ENCODE measurements at regions not wholly inside any gene's neighbourhood (a gene's known extent, or its start where the extent isn't known, plus 50 kb on each side); places are given as distances from the start of the nearest gene placed in this dataset.

DNA sequence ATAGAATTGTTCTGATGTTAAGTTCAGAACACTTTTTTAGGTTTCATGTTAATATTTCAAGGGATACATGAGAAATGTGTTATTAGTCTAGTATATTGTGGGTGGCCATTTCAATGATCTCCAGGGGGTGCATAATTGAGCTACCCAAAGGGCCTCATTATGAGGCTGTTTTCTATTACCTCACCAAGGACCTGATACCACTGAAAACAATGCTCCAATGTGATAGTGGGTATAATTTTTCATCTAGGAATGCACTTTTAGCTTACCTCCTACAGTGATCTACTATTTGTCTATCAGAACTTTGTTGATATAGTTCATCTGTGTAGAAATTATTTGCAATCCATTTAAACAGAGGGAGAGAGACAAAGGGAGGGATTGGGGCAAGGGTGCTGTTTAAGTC is 106.8 kb upstream of the HS3ST5 start:
- Histone ChIP-seq H3K4me3 (ENCODE audit: low read length in 2 of 2) (no peak overlapping the region), H3K9me3 (ENCODE audit: control insufficient read depth in 2 of 2, insufficient read depth in 1 of 2, low read length in 1 of 2) (no peaks in the 10 kb centered on the region), H3K27me3 (ENCODE audit: control insufficient read depth in 2 of 2, insufficient read depth in 1 of 2, low read length in 1 of 2) (no peaks in the 10 kb centered on the region), H3K36me3 (ENCODE audit: control insufficient read depth in 2 of 2, insufficient read depth in 2 of 2, low read length in 1 of 2) (no peaks in the 10 kb centered on the region), H3K27ac (ENCODE audit: low read depth in 1 of 2, low read length in 1 of 2) (no peak overlapping the region), H3K4me1 (ENCODE audit: control insufficient read depth in 2 of 2, insufficient read depth in 2 of 2, low read length in 2 of 2) (no peaks in the 10 kb centered on the region)
- no peak for DNase-seq (ENCODE audit: low read depth in 6 of 9, low spot score in 9 of 9)

GRCh38 chr6:114446342-114446741 is 103.5 kb upstream of the HS3ST5 start:
- Histone ChIP-seq H3K36me3 (ENCODE audit: control insufficient read depth in 2 of 2, insufficient read depth in 2 of 2, low read length in 1 of 2) (no peaks in the 10 kb centered on the region), H3K27me3 (ENCODE audit: control insufficient read depth in 2 of 2, insufficient read depth in 1 of 2, low read length in 1 of 2) (no peaks in the 10 kb centered on the region), H3K4me3 (ENCODE audit: low read length in 2 of 2) (no peak overlapping the region), H3K9me3 (ENCODE audit: control insufficient read depth in 2 of 2, insufficient read depth in 1 of 2, low read length in 1 of 2) (no peaks in the 10 kb centered on the region), H3K27ac (ENCODE audit: low read depth in 1 of 2, low read length in 1 of 2) (no peak overlapping the region), H3K4me1 (ENCODE audit: control insufficient read depth in 2 of 2, insufficient read depth in 2 of 2, low read length in 2 of 2) (no peaks in the 10 kb centered on the region)
- 75% methylated on average over 2 of the region's 2 CpGs for WGBS
- no peak for DNase-seq (ENCODE audit: low read depth in 6 of 9, low spot score in 9 of 9)

DNA sequence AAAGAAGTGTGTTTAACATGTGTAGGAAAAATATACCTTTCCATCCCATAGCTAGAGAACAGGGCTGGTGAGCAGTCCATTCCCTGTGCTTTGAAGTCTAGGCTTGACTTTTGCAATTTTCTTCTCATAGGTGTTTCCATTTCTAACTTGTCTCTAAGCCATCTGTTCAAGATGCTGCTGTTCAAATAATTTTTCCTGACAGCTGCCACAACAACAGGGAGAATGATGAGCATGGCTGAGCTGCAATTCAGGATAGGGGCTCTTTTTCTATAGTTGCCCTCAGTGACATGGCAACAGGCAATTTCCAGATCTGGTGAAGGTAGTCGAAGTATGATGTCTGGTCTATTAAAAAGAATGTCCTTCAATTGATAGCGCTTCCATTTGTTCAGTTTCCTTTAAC is 103.0 kb upstream of the HS3ST5 start:
- WGBS: 91% methylated on average over 2 of the region's 2 CpGs
- Histone ChIP-seq H3K4me3 (ENCODE audit: low read length in 2 of 2) (no peak overlapping the region), H3K9me3 (ENCODE audit: control insufficient read depth in 2 of 2, insufficient read depth in 1 of 2, low read length in 1 of 2) (no peaks in the 10 kb centered on the region), H3K36me3 (ENCODE audit: control insufficient read depth in 2 of 2, insufficient read depth in 2 of 2, low read length in 1 of 2) (no peaks in the 10 kb centered on the region), H3K27me3 (ENCODE audit: control insufficient read depth in 2 of 2, insufficient read depth in 1 of 2, low read length in 1 of 2) (no peaks in the 10 kb centered on the region), H3K4me1 (ENCODE audit: control insufficient read depth in 2 of 2, insufficient read depth in 2 of 2, low read length in 2 of 2) (no peaks in the 10 kb centered on the region), H3K27ac (ENCODE audit: low read depth in 1 of 2, low read length in 1 of 2) (no peak overlapping the region)
- no peak for DNase-seq (ENCODE audit: low read depth in 6 of 9, low spot score in 9 of 9)

DNA sequence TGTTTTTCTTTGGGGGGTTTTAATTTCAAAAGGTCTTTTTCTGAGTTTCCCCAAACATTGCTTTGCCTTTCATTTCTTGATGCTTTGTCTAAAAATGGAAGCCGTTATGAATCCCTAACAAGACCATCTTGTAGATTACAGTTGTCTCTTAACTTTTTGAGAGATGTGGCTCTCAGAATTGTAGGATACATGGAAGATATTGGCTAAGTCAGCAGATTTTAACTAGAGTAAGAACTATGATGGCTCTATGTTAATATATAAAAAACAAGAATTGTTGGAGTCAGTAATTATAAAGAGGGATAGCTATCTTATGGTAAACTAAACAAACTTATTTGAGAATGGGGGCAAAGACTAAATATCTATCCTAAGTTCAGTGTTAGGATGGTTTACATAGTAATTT is 96.6 kb upstream of the HS3ST5 start:
- H3K27ac ChIP-seq (ENCODE audit: low read depth in 1 of 2, low read length in 1 of 2): no peak overlapping the region
- no peak for DNase-seq (ENCODE audit: low read depth in 6 of 9, low spot score in 9 of 9)
- H3K9me3 ChIP-seq (ENCODE audit: control insufficient read depth in 2 of 2, insufficient read depth in 1 of 2, low read length in 1 of 2): no peaks in the 10 kb centered on the region
- H3K36me3 ChIP-seq (ENCODE audit: control insufficient read depth in 2 of 2, insufficient read depth in 2 of 2, low read length in 1 of 2): no peaks in the 10 kb centered on the region
- H3K4me1 ChIP-seq (ENCODE audit: control insufficient read depth in 2 of 2, insufficient read depth in 2 of 2, low read length in 2 of 2): no peaks in the 10 kb centered on the region
- no peaks in the 10 kb centered on the region for H3K27me3 ChIP-seq (ENCODE audit: control insufficient read depth in 2 of 2, insufficient read depth in 1 of 2, low read length in 1 of 2)
- H3K4me3 ChIP-seq (ENCODE audit: low read length in 2 of 2): no peak overlapping the region
- 95% methylated on average over 1 of the region's 1 CpG for WGBS

GRCh38 chr6:114437235-114437634 is 94.4 kb upstream of the HS3ST5 start:
- Histone ChIP-seq H3K36me3 (ENCODE audit: control insufficient read depth in 2 of 2, insufficient read depth in 2 of 2, low read length in 1 of 2) (no peaks in the 10 kb centered on the region), H3K9me3 (ENCODE audit: control insufficient read depth in 2 of 2, insufficient read depth in 1 of 2, low read length in 1 of 2) (no peaks in the 10 kb centered on the region), H3K27ac (ENCODE audit: low read depth in 1 of 2, low read length in 1 of 2) (no peak overlapping the region), H3K4me1 (ENCODE audit: control insufficient read depth in 2 of 2, insufficient read depth in 2 of 2, low read length in 2 of 2) (no peaks in the 10 kb centered on the region), H3K4me3 (ENCODE audit: low read length in 2 of 2) (no peak overlapping the region), H3K27me3 (ENCODE audit: control insufficient read depth in 2 of 2, insufficient read depth in 1 of 2, low read length in 1 of 2) (no peaks in the 10 kb centered on the region)
- no peak for DNase-seq (ENCODE audit: low read depth in 6 of 9, low spot score in 9 of 9)
- WGBS: 84% methylated on average over 1 of the region's 1 CpG

DNA sequence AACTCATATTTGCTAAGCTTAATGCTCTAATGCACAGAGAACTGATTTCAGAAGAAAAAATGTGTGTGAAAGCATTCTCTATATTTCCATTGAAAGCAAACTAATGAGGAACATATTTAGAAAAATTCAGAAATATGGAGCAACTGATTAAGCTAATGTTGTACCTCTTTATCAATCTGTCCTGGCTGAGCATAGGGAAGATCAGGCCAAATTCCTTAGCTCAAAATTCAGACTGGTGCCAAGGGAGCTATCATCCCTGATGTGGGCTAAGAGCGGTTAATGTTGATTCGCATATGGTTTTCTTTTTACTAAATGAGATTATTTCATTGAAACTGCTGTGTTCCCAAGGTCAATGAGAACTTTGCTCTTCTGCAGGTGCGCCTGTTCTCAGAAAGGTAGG is 93.9 kb upstream of the HS3ST5 start:
- no peak overlapping the region for H3K4me3 ChIP-seq (ENCODE audit: low read length in 2 of 2)
- DNase-seq (ENCODE audit: low read depth in 6 of 9, low spot score in 9 of 9): no peak
- H3K36me3 ChIP-seq (ENCODE audit: control insufficient read depth in 2 of 2, insufficient read depth in 2 of 2, low read length in 1 of 2): no peaks in the 10 kb centered on the region
- no peaks in the 10 kb centered on the region for H3K27me3 ChIP-seq (ENCODE audit: control insufficient read depth in 2 of 2, insufficient read depth in 1 of 2, low read length in 1 of 2)
- H3K27ac ChIP-seq (ENCODE audit: low read depth in 1 of 2, low read length in 1 of 2): no peak overlapping the region
- H3K4me1 ChIP-seq (ENCODE audit: control insufficient read depth in 2 of 2, insufficient read depth in 2 of 2, low read length in 2 of 2): no peaks in the 10 kb centered on the region
- 94% methylated on average over 3 of the region's 3 CpGs for WGBS
- H3K9me3 ChIP-seq (ENCODE audit: control insufficient read depth in 2 of 2, insufficient read depth in 1 of 2, low read length in 1 of 2): no peaks in the 10 kb centered on the region

DNA sequence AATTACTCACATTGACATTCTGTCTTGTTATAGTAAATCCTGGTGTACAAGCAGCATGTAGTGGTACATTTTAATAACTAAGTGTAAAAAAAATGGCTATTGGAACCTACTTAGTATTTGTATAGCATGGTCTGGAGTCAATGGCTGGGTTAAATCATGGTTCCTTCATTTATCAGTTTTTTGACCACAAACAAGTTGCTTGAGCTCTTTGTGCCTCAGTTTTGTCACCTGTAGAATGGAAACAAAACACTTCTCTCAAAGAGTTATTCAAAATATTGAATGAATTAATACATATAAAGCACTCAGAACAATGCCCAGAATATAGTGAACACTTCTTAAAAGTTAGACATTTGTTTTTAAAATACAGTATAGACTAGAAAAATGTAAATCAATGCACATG is 93.2 kb upstream of the HS3ST5 start:
- H3K27ac ChIP-seq (ENCODE audit: low read depth in 1 of 2, low read length in 1 of 2): no peak overlapping the region
- no peaks in the 10 kb centered on the region for H3K27me3 ChIP-seq (ENCODE audit: control insufficient read depth in 2 of 2, insufficient read depth in 1 of 2, low read length in 1 of 2)
- no peak overlapping the region for H3K4me3 ChIP-seq (ENCODE audit: low read length in 2 of 2)
- H3K9me3 ChIP-seq (ENCODE audit: control insufficient read depth in 2 of 2, insufficient read depth in 1 of 2, low read length in 1 of 2): no peaks in the 10 kb centered on the region
- no peak for DNase-seq (ENCODE audit: low read depth in 6 of 9, low spot score in 9 of 9)
- H3K36me3 ChIP-seq (ENCODE audit: control insufficient read depth in 2 of 2, insufficient read depth in 2 of 2, low read length in 1 of 2): no peaks in the 10 kb centered on the region
- no peaks in the 10 kb centered on the region for H3K4me1 ChIP-seq (ENCODE audit: control insufficient read depth in 2 of 2, insufficient read depth in 2 of 2, low read length in 2 of 2)

- no peak for DNase-seq (ENCODE audit: low read depth in 6 of 9, low spot score in 9 of 9)
- H3K27me3 ChIP-seq (ENCODE audit: control insufficient read depth in 2 of 2, insufficient read depth in 1 of 2, low read length in 1 of 2): no peaks in the 10 kb centered on the region
- no peak overlapping the region for H3K4me3 ChIP-seq (ENCODE audit: low read length in 2 of 2)
- no peaks in the 10 kb centered on the region for H3K36me3 ChIP-seq (ENCODE audit: control insufficient read depth in 2 of 2, insufficient read depth in 2 of 2, low read length in 1 of 2)
- no peak overlapping the region for H3K27ac ChIP-seq (ENCODE audit: low read depth in 1 of 2, low read length in 1 of 2)
- H3K4me1 ChIP-seq (ENCODE audit: control insufficient read depth in 2 of 2, insufficient read depth in 2 of 2, low read length in 2 of 2): no peaks in the 10 kb centered on the region
- no peaks in the 10 kb centered on the region for H3K9me3 ChIP-seq (ENCODE audit: control insufficient read depth in 2 of 2, insufficient read depth in 1 of 2, low read length in 1 of 2)
- WGBS: 82% methylated on average over 1 of the region's 1 CpG
Observed at GRCh38 chr6:114432400-114432799, 89.6 kb upstream of the HS3ST5 start.

- WGBS: 79% methylated on average over 1 of the region's 1 CpG
- H3K27me3 ChIP-seq (ENCODE audit: control insufficient read depth in 2 of 2, insufficient read depth in 1 of 2, low read length in 1 of 2): no peaks in the 10 kb centered on the region
Observed at GRCh38 chr6:114431641-114432040, 88.8 kb upstream of the HS3ST5 start.

DNA sequence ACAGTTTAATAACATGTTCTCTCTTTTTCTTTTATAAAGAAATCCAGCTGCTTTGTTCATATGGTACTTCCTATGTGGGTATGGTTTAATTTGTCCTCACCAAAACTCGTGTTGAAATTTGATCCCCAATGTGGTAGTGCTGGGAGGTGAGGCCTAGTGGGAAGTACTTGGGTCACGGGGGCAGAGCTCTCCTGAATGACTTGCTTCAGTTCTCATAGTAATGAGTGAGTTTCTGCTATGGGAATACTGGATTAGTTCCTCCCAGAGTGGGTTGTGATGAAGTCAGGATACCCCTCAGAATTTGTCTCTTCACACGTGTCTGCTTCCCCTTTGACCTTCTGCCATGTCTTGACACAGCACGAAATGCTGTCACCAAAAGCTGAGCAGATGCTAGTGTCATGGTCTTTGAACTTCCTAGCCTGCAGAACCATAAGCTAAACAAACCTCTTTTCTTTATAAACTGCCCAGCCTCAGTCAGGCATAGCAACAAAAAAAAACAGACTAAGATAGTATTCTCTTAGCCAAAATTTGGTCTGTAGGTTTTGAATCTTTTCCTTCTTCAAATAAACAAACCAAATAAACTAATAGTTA is 87.8 kb upstream of the HS3ST5 start:
- DNase-seq (ENCODE audit: low read depth in 6 of 9, low spot score in 9 of 9): no peak
- H3K4me3 ChIP-seq (ENCODE audit: low read length in 2 of 2): no peak overlapping the region
- no peaks in the 10 kb centered on the region for H3K9me3 ChIP-seq (ENCODE audit: control insufficient read depth in 2 of 2, insufficient read depth in 1 of 2, low read length in 1 of 2)
- no peaks in the 10 kb centered on the region for H3K4me1 ChIP-seq (ENCODE audit: control insufficient read depth in 2 of 2, insufficient read depth in 2 of 2, low read length in 2 of 2)
- H3K27ac ChIP-seq (ENCODE audit: low read depth in 1 of 2, low read length in 1 of 2): no peak overlapping the region
- 52% methylated on average over 4 of the region's 4 CpGs for WGBS
- no peaks in the 10 kb centered on the region for H3K27me3 ChIP-seq (ENCODE audit: control insufficient read depth in 2 of 2, insufficient read depth in 1 of 2, low read length in 1 of 2)
- no peaks in the 10 kb centered on the region for H3K36me3 ChIP-seq (ENCODE audit: control insufficient read depth in 2 of 2, insufficient read depth in 2 of 2, low read length in 1 of 2)

More at GRCh38 chr6:114431641-114432040, 88.8 kb upstream of the HS3ST5 start:
- Histone ChIP-seq H3K27ac (ENCODE audit: low read depth in 1 of 2, low read length in 1 of 2) (no peak overlapping the region), H3K4me3 (ENCODE audit: low read length in 2 of 2) (no peak overlapping the region), H3K4me1 (ENCODE audit: control insufficient read depth in 2 of 2, insufficient read depth in 2 of 2, low read length in 2 of 2) (no peaks in the 10 kb centered on the region), H3K36me3 (ENCODE audit: control insufficient read depth in 2 of 2, insufficient read depth in 2 of 2, low read length in 1 of 2) (no peaks in the 10 kb centered on the region), H3K9me3 (ENCODE audit: control insufficient read depth in 2 of 2, insufficient read depth in 1 of 2, low read length in 1 of 2) (no peaks in the 10 kb centered on the region)
- DNase-seq (ENCODE audit: low read depth in 6 of 9, low spot score in 9 of 9): no peak

All from thymus (tissue), 11 donors.